Keratinocyte (primary cell): ENCODE measurements at regions not wholly inside any gene's neighbourhood (a gene's known extent, or its start where the extent isn't known, plus 50 kb on each side); places are given as distances from the start of the nearest gene placed in this dataset.
"Not testable (repeated sequence)": the region's sequence is repeated elsewhere in the genome, so short reads cannot be mapped to it uniquely, and the experiment has no call there.

Experiments used
- DNase-seq: peaks from one replicate; pipeline ENCODE4 v3.0.0-alpha.2; 2011; ENCODE audit warnings: low read depth, missing footprints, low spot score
- FAIRE-seq: peaks from 2 replicates; lab custom pipeline; 2011; peaks lifted over from hg19 to GRCh38; lab: Jason Lieb, UNC
- H2AFZ ChIP-seq: 2 replicates; pipeline ENCODE4 v1.6.0; 2012; ENCODE audit warnings: low read length, control low read depth, inconsistent platforms; ENCODE audit not compliant: control insufficient read depth
- H3K27ac ChIP-seq: 2 replicates; pipeline ENCODE4 v1.5.1; 2011; ENCODE audit warnings: low read length; ENCODE audit not compliant: control insufficient read depth, insufficient read depth
- H3K27me3 ChIP-seq: 3 replicates; pipeline ENCODE4 v1.6.0; 2011; ENCODE audit warnings: low read length; ENCODE audit not compliant: control insufficient read depth, insufficient read depth; ENCODE audit errors: extremely low read depth
- H3K36me3 ChIP-seq, 2 experiments: 2 replicates in 1 of 2; 3 replicates in 1 of 2; pipeline ENCODE4 v1.5.1; 2011; ENCODE audit warnings: low read length in 2 of 2, mild to moderate bottlenecking in 1 of 2; ENCODE audit not compliant: control insufficient read depth in 2 of 2, insufficient read depth in 2 of 2; ENCODE audit errors: extremely low read depth in 1 of 2
- H3K4me1 ChIP-seq: 3 replicates; pipeline ENCODE4 v1.5.1; 2011; ENCODE audit warnings: low read length; ENCODE audit not compliant: control insufficient read depth, insufficient read depth; ENCODE audit errors: extremely low read depth
- H3K4me2 ChIP-seq: 3 replicates; pipeline ENCODE4 v1.6.0; 2011; ENCODE audit warnings: low read depth, low read length; ENCODE audit not compliant: control insufficient read depth, insufficient read depth; ENCODE audit errors: extremely low read depth
- H3K4me3 ChIP-seq, 3 experiments: fragments of 200-600 bp in 1 of 3; sonication (generic) in 1 of 3; 2 replicates in 2 of 3; 3 replicates in 1 of 3; pipeline ENCODE4 v1.5.1; 2011 to 2016; ENCODE audit warnings: low read length in 3 of 3, mild to moderate bottlenecking in 3 of 3, control low read depth in 2 of 3, inconsistent platforms in 1 of 3, low read depth in 1 of 3, mixed read lengths in 1 of 3, mixed run types in 1 of 3, moderate library complexity in 1 of 3; ENCODE audit not compliant: control insufficient read depth in 2 of 3, insufficient read depth in 2 of 3; ENCODE audit errors: extremely low read depth in 1 of 3
- H3K79me2 ChIP-seq: 2 replicates; pipeline ENCODE4 v1.6.0; 2012; ENCODE audit warnings: low read length; ENCODE audit not compliant: control insufficient read depth, insufficient read depth
- H3K9ac ChIP-seq: 3 replicates; pipeline ENCODE4 v1.6.0; 2011; ENCODE audit warnings: low read length; ENCODE audit not compliant: control insufficient read depth, insufficient read depth; ENCODE audit errors: extremely low read depth
- H3K9me1 ChIP-seq: 3 replicates; pipeline ENCODE4 v1.6.0; 2011; ENCODE audit warnings: low read length; ENCODE audit not compliant: control insufficient read depth, insufficient read depth; ENCODE audit errors: extremely low read depth
- H3K9me3 ChIP-seq: 2 replicates; pipeline ENCODE4 v1.5.1; 2012; ENCODE audit warnings: low read depth, low read length; ENCODE audit not compliant: control insufficient read depth
- H4K20me1 ChIP-seq: 3 replicates; pipeline ENCODE4 v1.6.0; 2011; ENCODE audit warnings: low read length; ENCODE audit not compliant: control insufficient read depth, insufficient read depth; ENCODE audit errors: extremely low read depth
- CTCF ChIP-seq, 3 experiments: IDR thresholded peaks in 1 of 3; conservative IDR thresholded peaks in 1 of 3; optimal IDR thresholded peaks in 1 of 3; 2 replicates in 2 of 3; 3 replicates in 1 of 3; pipeline versions ENCODE3 to v1.5.1; 2011; ENCODE audit warnings: low read length in 3 of 3, mild to moderate bottlenecking in 3 of 3, moderate library complexity in 2 of 3, control low read depth in 1 of 3, inconsistent platforms in 1 of 3; ENCODE audit not compliant: insufficient read depth in 2 of 3; ENCODE audit errors: extremely low read depth in 1 of 3
- EZH2 ChIP-seq: IDR thresholded peaks from one replicate; pipeline ENCODE4 v1.6.1; 2012; ENCODE audit warnings: inconsistent platforms, mild to moderate bottlenecking, low read length, moderate library complexity
- dilution Hi-C: fragments of 300-500 bp; cut with MboI; formaldehyde crosslinking; loops from one replicate; pipeline ENCODE4 v1.7.0; 2020; ENCODE audit warnings: low sequenced_read_pairs; ENCODE audit not compliant: extremely low pct_ligation_motif_present

- DNase-seq (peak; percentile 21), FAIRE-seq (peak; percentile 84)
- no peaks in the 10 kb centered on the region for H3K9me3 ChIP-seq
- peak overlapping the region; percentile 47 for H2AFZ ChIP-seq
- H3K36me3 ChIP-seq, result no peaks in the 10 kb centered on the region
- no peak overlapping the region for H3K9ac ChIP-seq
- H3K27me3 ChIP-seq, result no peaks in the 10 kb centered on the region
- no peak overlapping the region for H3K4me2 ChIP-seq
- H3K27ac ChIP-seq, result no peak overlapping the region
- dilution Hi-C loops, result no loop called here
- H3K9me1 ChIP-seq, result no peaks in the 10 kb centered on the region
- H3K4me3 ChIP-seq, result no peak overlapping the region
- no peaks in the 10 kb centered on the region for H4K20me1 ChIP-seq
- TF ChIP-seq CTCF (optimal IDR thresholded peaks at IDR 0.05 in 1 of 3, IDR thresholded peaks at IDR 0.05 in 1 of 3, conservative IDR thresholded peaks at IDR 0.05 in 1 of 3; ENCODE audit: extremely low read depth in 1 of 3, insufficient read depth in 2 of 3, low read length in 3 of 3) (no peak), EZH2 (no peak)
- H3K4me1 ChIP-seq, result peaks cover 6% of the 10 kb centered on the region
- no peaks in the 10 kb centered on the region for H3K79me2 ChIP-seq
Measured at GRCh38 chr20:40016392-40016791, 672.6 kb downstream of the MAFB start.

- FAIRE-seq, H3K27me3 ChIP-seq, dilution Hi-C loops, DNase-seq, H2AFZ ChIP-seq, H3K9me1 ChIP-seq, H3K36me3 ChIP-seq, H3K9me3 ChIP-seq, H4K20me1 ChIP-seq, H3K27ac ChIP-seq, H3K4me3 ChIP-seq, H3K4me2 ChIP-seq, H3K79me2 ChIP-seq, H3K9ac ChIP-seq: not testable (repeated sequence)
- H3K4me1 ChIP-seq, result peaks cover 18% of the 10 kb centered on the region
Measured at GRCh38 chr20:40012026-40012425, 677.0 kb downstream of the MAFB start.

GRCh38 chr20:40010483-40010882, 678.6 kb downstream of the MAFB start:
- Histone ChIP-seq H3K27me3 (no peaks in the 10 kb centered on the region), H3K79me2 (no peaks in the 10 kb centered on the region), H3K4me1 (peaks cover 13% of the 10 kb centered on the region), H3K36me3 (no peaks in the 10 kb centered on the region), H3K9ac (no peak overlapping the region), H3K9me3 (peaks cover 2% of the 10 kb centered on the region), H2AFZ (no peak overlapping the region), H3K4me3 (no peak overlapping the region), H4K20me1 (no peaks in the 10 kb centered on the region), H3K4me2 (no peak overlapping the region), H3K27ac (no peak overlapping the region), H3K9me1 (no peaks in the 10 kb centered on the region)
- TF ChIP-seq CTCF (optimal IDR thresholded peaks at IDR 0.05 in 1 of 3, IDR thresholded peaks at IDR 0.05 in 1 of 3, conservative IDR thresholded peaks at IDR 0.05 in 1 of 3; ENCODE audit: extremely low read depth in 1 of 3, insufficient read depth in 2 of 3, low read length in 3 of 3), result no peak
- DNase-seq (no peak), FAIRE-seq (peak; percentile 44)
- dilution Hi-C loops, result no loop called here
